K562 (cell line): ENCODE measurements at regions not wholly inside any gene's neighbourhood (a gene's known extent, or its start where the extent isn't known, plus 50 kb on each side); places are given as distances from the start of the nearest gene placed in this dataset.

Experiments used
- ATAC-seq: fragments of 200-7000 bp; cut with Tn5 transposase; 3 replicates; pipeline ENCODE4 v1.9.1; 2020; ENCODE audit warnings: moderate library complexity
- BruUV-seq: library from RNA; stranded (reverse); fragments of 400-500 nt; replicated peaks from 2 replicates; lab custom pipeline; 2021; lab: Mats Ljungman, UMichigan
- CTCF ChIA-PET: fragments of 300-600 bp; formaldehyde crosslinking; extraction: SDS; loops from one replicate; lab custom pipeline; 2021; ENCODE audit warnings: low intra/inter-chr PET ratio; lab: Yijun Ruan, JAX
- POLR2A ChIA-PET: fragments of 300-600, 350-650 bp; sonication (Branson Sonifier 250); formaldehyde crosslinking; extraction: SDS; loops from one replicate; lab custom pipeline; 2021; ENCODE audit warnings: antibody characterized with exemption, inconsistent platforms; lab: Yijun Ruan, JAX
- DNase-seq, 4 experiments: peaks; one replicate each; pipeline versions ENCODE4 v3.0.0 to v3.0.0-alpha.2; 2011 to 2018; ENCODE audit warnings: low spot score in 3 of 4, mixed read lengths in 3 of 4; ENCODE audit errors: extremely low read depth in 1 of 4
- FAIRE-seq: peaks from 2 replicates; lab custom pipeline; 2011; peaks lifted over from hg19 to GRCh38; lab: Jason Lieb, UNC
- H2AFZ ChIP-seq: 2 replicates; pipeline ENCODE4 v1.6.0; 2011; ENCODE audit warnings: low read depth, low read length, control low read depth, inconsistent platforms
- H3K27ac ChIP-seq: fragments of 200-600 bp; 3 replicates; pipeline ENCODE4 v1.8.0; 2011; ENCODE audit warnings: low read depth, mild to moderate bottlenecking, control low read depth, inconsistent platforms, low read length, moderate library complexity, mixed read lengths; ENCODE audit errors: extremely low read depth
- H3K27me3 ChIP-seq, 2 experiments: fragments of 300-600 bp in 1 of 2; 2 replicates in 1 of 2; 3 replicates in 1 of 2; pipeline versions ENCODE4 v1.6.0 to v1.8.0; 2011; ENCODE audit warnings: inconsistent platforms in 2 of 2, low read length in 2 of 2, mild to moderate bottlenecking in 1 of 2, mixed read lengths in 1 of 2, moderate library complexity in 1 of 2; ENCODE audit not compliant: control insufficient read depth in 2 of 2, insufficient read depth in 2 of 2
- H3K36me3 ChIP-seq: fragments of 300-600 bp; 3 replicates; pipeline ENCODE4 v1.8.0; 2011; ENCODE audit warnings: mild to moderate bottlenecking, low read length, inconsistent platforms; ENCODE audit not compliant: control insufficient read depth, insufficient read depth
- H3K4me1 ChIP-seq, 2 experiments: fragments of 200-600 bp in 1 of 2; replicated peaks in 1 of 2; 2 replicates in 1 of 2; 3 replicates in 1 of 2; pipeline versions ENCODE4 v1.5.1 to v1.8.0; 2011; ENCODE audit warnings: inconsistent platforms in 2 of 2, low read length in 2 of 2, mild to moderate bottlenecking in 1 of 2, mixed read lengths in 1 of 2, moderate library complexity in 1 of 2; ENCODE audit not compliant: control insufficient read depth in 2 of 2, insufficient read depth in 2 of 2
- H3K4me2 ChIP-seq: 2 replicates; pipeline ENCODE4 v1.6.1; 2011; ENCODE audit warnings: low read length, control low read depth, inconsistent platforms, mixed read lengths; ENCODE audit not compliant: insufficient read depth
- H3K4me3 ChIP-seq: fragments of 200-600 bp; sonication (generic), shearing (Covaris generic); 2 replicates; pipeline ENCODE4 v1.5.1; 2016; ENCODE audit warnings: control low read depth, inconsistent platforms
- H3K79me2 ChIP-seq: fragments of 200-600 bp; 3 replicates; pipeline ENCODE4 v1.8.0; 2011; ENCODE audit warnings: low read length, inconsistent platforms; ENCODE audit not compliant: control insufficient read depth, insufficient read depth
- H3K9ac ChIP-seq, 2 experiments: 2 replicates each; pipeline versions ENCODE4 v1.6.0 to v1.6.1; 2011; ENCODE audit warnings: low read depth in 2 of 2, low read length in 2 of 2, control low read depth in 1 of 2, inconsistent platforms in 1 of 2, mild to moderate bottlenecking in 1 of 2, mixed read lengths in 1 of 2; ENCODE audit not compliant: insufficient read depth in 1 of 2
- H3K9me1 ChIP-seq: one replicate; pipeline ENCODE4 v1.6.0; 2011; ENCODE audit warnings: inconsistent platforms, mild to moderate bottlenecking, low read length, moderate library complexity; ENCODE audit not compliant: control insufficient read depth, insufficient read depth
- H3K9me3 ChIP-seq: replicated peaks from 2 replicates; pipeline ENCODE4 v1.5.1; 2011; ENCODE audit warnings: low read depth, low read length, inconsistent platforms; ENCODE audit not compliant: control insufficient read depth, insufficient read depth
- H4K20me1 ChIP-seq: replicated peaks from 2 replicates; pipeline ENCODE4 v1.6.1; 2011; ENCODE audit warnings: low read length, inconsistent platforms, mixed read lengths; ENCODE audit not compliant: control insufficient read depth, insufficient read depth
- ASH1L ChIP-seq: fragments of 450-650 bp; IDR thresholded peaks from 2 replicates; pipeline ENCODE4 v1.6.1; 2018; ENCODE audit warnings: borderline replicate concordance, mild to moderate bottlenecking, low read depth; ENCODE audit not compliant: partially characterized antibody
- BRCA1 ChIP-seq, 2 experiments: fragments of 450-650 bp in 1 of 2; sonication (generic) in 1 of 2; formaldehyde crosslinking in 1 of 2; IDR thresholded peaks; 2 replicates each; pipeline versions ENCODE4 v1.5.0 to v1.6.1; 2017 to 2020; ENCODE audit warnings: mild to moderate bottlenecking in 1 of 2, missing genetic modification reagents in 1 of 2
- CBFA2T3 ChIP-seq: fragments of 450-650 bp; IDR thresholded peaks from 2 replicates; pipeline ENCODE4 v1.6.1; 2017
- PURB ChIP-seq: sonication (generic); formaldehyde crosslinking; IDR thresholded peaks from 2 replicates; pipeline ENCODE4 v1.9.0; 2021; ENCODE audit warnings: low read depth, mild to moderate bottlenecking, missing genetic modification reagents
- ZBED1 ChIP-seq: IDR thresholded peaks from 2 replicates; pipeline ENCODE4 v1.6.1; 2014
- ZNF24 ChIP-seq: fragments of 450-650 bp; IDR thresholded peaks from 2 replicates; pipeline ENCODE4 v1.6.1; 2016
- ZNF696 ChIP-seq: fragments of 250-450 bp; sonication (Bioruptor Pico); conservative IDR thresholded peaks from 2 replicates; pipeline ENCODE4 v1.4.0; 2020; ENCODE audit warnings: mild to moderate bottlenecking, moderate library complexity
- WGBS: fragments of 100-300 bp; shearing (Covaris generic); methylation state at CpG from one replicate; pipeline ENCODE4 v1.1.6; 2016; ENCODE audit warnings: low coverage, mixed read lengths; ENCODE audit not compliant: insufficient coverage; ENCODE audit errors: missing lambda C conversion rate; 5-methylcytosine and 5-hydroxymethylcytosine counted together
- in situ Hi-C: fragments of 300-500 bp; cut with MboI; formaldehyde crosslinking; loops from 4 replicates; pipeline ENCODE4 v1.15.0; 2018; ENCODE audit warnings: inconsistent platforms, mixed read lengths
- intact Hi-C: fragments of 100-400 bp; cut with micrococcal nuclease; formaldehyde crosslinking; loops from 2 replicates; pipeline ENCODE4 v1.14.2; 2022
- TF ChIP-seq, protein P1 (sequence below): fragments of 250-450 bp; sonication (Bioruptor Pico); IDR thresholded peaks from 2 replicates; pipeline ENCODE4 v1.9.0; 2021; ENCODE audit warnings: mild to moderate bottlenecking, inconsistent platforms

DNA sequence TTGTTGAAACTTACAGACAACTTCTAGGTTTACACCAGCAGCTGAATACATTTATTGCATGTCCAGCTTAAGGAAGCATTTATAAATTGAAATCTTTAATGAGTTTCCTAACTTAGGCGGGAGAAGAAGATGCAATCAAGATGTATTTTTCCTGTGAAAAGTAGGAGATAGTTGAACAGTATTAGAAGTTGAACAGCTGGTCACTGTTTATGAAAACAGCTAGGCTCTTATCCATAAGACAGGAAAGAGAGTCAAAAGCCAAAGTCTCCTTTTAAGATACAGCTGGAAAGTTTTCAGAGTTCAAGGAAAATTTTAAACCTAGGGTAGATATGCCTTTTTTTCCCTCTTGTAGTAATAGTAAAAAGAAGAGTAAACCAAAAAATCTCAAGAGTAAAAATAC lies 236.1 kb upstream of the FERD3L start:
- Histone ChIP-seq H3K36me3 (no peaks in the 10 kb centered on the region), H4K20me1 (no peaks in the 10 kb centered on the region)
- ATAC-seq, result no peak
- in situ Hi-C loops, result no loop called here
- TF ChIP-seq PURB (CRISPR knock-in tag) (no peak), ZNF24 (no peak), CBFA2T3 (no peak), BRCA1 (IDR thresholded peaks at IDR 0.05) (no peak), BRCA1 (CRISPR knock-in tag; IDR thresholded peaks at IDR 0.05) (no peak), ZNF696 (CRISPR knock-in tag) (no peak), ASH1L (no peak), ZBED1 (no peak)
- TF ChIP-seq, protein P1, sequence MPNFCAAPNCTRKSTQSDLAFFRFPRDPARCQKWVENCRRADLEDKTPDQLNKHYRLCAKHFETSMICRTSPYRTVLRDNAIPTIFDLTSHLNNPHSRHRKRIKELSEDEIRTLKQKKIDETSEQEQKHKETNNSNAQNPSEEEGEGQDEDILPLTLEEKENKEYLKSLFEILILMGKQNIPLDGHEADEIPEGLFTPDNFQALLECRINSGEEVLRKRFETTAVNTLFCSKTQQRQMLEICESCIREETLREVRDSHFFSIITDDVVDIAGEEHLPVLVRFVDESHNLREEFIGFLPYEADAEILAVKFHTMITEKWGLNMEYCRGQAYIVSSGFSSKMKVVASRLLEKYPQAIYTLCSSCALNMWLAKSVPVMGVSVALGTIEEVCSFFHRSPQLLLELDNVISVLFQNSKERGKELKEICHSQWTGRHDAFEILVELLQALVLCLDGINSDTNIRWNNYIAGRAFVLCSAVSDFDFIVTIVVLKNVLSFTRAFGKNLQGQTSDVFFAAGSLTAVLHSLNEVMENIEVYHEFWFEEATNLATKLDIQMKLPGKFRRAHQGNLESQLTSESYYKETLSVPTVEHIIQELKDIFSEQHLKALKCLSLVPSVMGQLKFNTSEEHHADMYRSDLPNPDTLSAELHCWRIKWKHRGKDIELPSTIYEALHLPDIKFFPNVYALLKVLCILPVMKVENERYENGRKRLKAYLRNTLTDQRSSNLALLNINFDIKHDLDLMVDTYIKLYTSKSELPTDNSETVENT (CRISPR knock-in tag), result no peak
- TF ChIP-seq, all 486 proteins: peak for 0
- H2AFZ ChIP-seq, result no peak overlapping the region
- H3K9me3 ChIP-seq, result no peaks in the 10 kb centered on the region
- H3K9ac ChIP-seq, result no peak overlapping the region
- no peaks in the 10 kb centered on the region for H3K79me2 ChIP-seq
- ChIA-PET POLR2A (no interaction called here), CTCF (no interaction called here)
- H3K4me3 ChIP-seq, result no peak overlapping the region
- no peaks in the 10 kb centered on the region for H3K4me1 ChIP-seq
- intact Hi-C loops, result no loop called here
- FAIRE-seq (no peak), DNase-seq (no peak)
- no peak overlapping the region for H3K27ac ChIP-seq
- 0% methylated on average over 1 of the region's 1 CpG for WGBS
- BruUV-seq, result no TSS peak
- no peaks in the 10 kb centered on the region for H3K27me3 ChIP-seq
- no peak overlapping the region for H3K4me2 ChIP-seq
- no peaks in the 10 kb centered on the region for H3K9me1 ChIP-seq
